SK-N-SH (cell line): ENCODE measurements at regions not wholly inside any gene's neighbourhood (a gene's known extent, or its start where the extent isn't known, plus 50 kb on each side); places are given as distances from the start of the nearest gene placed in this dataset.

ENCODE experiments used
- NFIC ChIP-seq: IDR thresholded peaks from 2 replicates; pipeline ENCODE4 v1.4.0; 2012; ENCODE audit warnings: borderline replicate concordance
- RXRA ChIP-seq: IDR thresholded peaks from 2 replicates; pipeline ENCODE4 v1.4.0; 2012; ENCODE audit warnings: low read depth, mild to moderate bottlenecking, borderline replicate concordance
- SMC3 ChIP-seq: IDR thresholded peaks from 2 replicates; pipeline ENCODE4 v1.6.1; 2012; ENCODE audit warnings: low read depth, low read length, improper control_type of control experiment
- YY1 ChIP-seq: IDR thresholded peaks from 2 replicates; pipeline ENCODE4 v1.4.0; 2012; ENCODE audit warnings: low read depth, mild to moderate bottlenecking
- TF ChIP-seq, protein P1 (sequence below): fragments of 200-600 bp; sonication (generic); IDR thresholded peaks from 2 replicates; pipeline ENCODE4 v1.6.1; 2017; ENCODE audit warnings: antibody characterized with exemption, mild to moderate bottlenecking, moderate library complexity
- TF ChIP-seq, protein P2 (sequence below): fragments of 150-350 bp; IDR thresholded peaks from 2 replicates; pipeline ENCODE4 v1.6.1; 2017; ENCODE audit warnings: antibody characterized with exemption, low read length, low read depth, borderline replicate concordance
- TF ChIP-seq, protein P3 (sequence below): IDR thresholded peaks from 2 replicates; pipeline ENCODE4 v1.4.0; 2012; ENCODE audit warnings: low read depth

DNA sequence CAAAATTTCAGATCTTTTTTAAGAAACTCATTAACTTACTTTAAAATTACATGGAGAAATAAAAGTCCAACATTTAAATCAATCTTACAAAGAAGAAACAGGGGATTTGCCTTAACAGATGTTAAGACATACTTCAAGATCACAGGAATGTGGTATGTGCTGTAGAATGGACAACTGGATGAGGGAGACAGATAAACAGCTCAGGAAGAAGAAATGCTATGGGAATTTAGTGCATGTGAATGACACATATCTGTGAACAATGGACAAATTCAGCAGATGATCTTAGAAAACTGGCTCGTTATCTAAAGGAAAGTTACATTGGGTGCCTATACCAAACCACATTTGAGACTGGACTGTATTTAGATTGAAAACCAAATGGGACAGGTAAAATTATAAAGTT lies 246.8 kb upstream of the AGAP1 start:
- TF ChIP-seq, protein P1, sequence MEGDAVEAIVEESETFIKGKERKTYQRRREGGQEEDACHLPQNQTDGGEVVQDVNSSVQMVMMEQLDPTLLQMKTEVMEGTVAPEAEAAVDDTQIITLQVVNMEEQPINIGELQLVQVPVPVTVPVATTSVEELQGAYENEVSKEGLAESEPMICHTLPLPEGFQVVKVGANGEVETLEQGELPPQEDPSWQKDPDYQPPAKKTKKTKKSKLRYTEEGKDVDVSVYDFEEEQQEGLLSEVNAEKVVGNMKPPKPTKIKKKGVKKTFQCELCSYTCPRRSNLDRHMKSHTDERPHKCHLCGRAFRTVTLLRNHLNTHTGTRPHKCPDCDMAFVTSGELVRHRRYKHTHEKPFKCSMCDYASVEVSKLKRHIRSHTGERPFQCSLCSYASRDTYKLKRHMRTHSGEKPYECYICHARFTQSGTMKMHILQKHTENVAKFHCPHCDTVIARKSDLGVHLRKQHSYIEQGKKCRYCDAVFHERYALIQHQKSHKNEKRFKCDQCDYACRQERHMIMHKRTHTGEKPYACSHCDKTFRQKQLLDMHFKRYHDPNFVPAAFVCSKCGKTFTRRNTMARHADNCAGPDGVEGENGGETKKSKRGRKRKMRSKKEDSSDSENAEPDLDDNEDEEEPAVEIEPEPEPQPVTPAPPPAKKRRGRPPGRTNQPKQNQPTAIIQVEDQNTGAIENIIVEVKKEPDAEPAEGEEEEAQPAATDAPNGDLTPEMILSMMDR: no peak
- TF ChIP-seq NFIC (no peak), YY1 (no peak), SMC3 (no peak), RXRA (no peak)
- TF ChIP-seq, protein P2, sequence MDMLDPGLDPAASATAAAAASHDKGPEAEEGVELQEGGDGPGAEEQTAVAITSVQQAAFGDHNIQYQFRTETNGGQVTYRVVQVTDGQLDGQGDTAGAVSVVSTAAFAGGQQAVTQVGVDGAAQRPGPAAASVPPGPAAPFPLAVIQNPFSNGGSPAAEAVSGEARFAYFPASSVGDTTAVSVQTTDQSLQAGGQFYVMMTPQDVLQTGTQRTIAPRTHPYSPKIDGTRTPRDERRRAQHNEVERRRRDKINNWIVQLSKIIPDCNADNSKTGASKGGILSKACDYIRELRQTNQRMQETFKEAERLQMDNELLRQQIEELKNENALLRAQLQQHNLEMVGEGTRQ: no peak
- TF ChIP-seq, protein P3, sequence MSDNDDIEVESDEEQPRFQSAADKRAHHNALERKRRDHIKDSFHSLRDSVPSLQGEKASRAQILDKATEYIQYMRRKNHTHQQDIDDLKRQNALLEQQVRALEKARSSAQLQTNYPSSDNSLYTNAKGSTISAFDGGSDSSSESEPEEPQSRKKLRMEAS: no peak
